ENCODE measurements at regions not wholly inside any gene's neighbourhood (a gene's known extent, or its start where the extent isn't known, plus 50 kb on each side); places are given as distances from the start of the nearest gene placed in this dataset.
"Not testable (repeated sequence)": the region's sequence is repeated elsewhere in the genome, so short reads cannot be mapped to it uniquely, and the experiment has no call there.

DNA sequence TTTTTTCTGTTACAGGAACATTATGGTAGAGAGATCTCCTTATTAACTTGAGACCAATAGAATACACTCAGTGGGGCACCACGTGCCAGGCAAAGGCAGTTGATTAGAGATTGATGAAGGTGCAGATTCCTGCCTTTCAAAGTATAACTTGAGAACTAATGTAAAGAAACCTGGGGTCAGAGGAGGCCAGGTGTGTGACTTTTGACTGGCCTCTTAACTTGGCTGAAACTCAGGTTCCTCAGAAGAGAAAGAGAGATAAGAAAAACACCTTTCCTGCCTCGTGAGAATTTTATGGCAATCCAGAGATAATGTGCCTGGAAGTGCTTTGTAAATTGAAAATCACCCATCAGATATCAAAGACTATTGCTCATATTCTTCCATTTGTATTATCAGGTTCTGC lies 110.7 kb upstream of the GZMB start:
- no peak for DNase-seq

DNA sequence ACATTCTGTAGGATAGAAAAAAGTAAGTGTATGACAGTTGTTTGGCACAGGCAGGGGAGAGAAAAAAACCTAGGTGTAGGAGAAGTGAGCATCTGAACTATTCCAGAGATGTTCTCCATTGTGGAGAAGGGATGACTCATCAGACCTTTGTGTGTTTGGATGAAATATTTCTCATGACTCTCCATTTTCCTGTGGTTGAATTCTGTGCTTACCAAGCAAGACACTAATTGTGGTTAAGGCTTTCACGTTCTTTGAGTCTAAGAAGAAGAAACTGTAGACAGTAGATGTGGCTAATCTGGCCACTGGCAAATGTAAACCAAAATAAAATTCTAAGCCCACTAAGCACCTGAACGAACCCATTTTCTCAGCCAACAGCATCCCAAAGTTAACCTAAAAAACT lies 107.9 kb upstream of the GZMB start:
- no peak for DNase-seq

DNA sequence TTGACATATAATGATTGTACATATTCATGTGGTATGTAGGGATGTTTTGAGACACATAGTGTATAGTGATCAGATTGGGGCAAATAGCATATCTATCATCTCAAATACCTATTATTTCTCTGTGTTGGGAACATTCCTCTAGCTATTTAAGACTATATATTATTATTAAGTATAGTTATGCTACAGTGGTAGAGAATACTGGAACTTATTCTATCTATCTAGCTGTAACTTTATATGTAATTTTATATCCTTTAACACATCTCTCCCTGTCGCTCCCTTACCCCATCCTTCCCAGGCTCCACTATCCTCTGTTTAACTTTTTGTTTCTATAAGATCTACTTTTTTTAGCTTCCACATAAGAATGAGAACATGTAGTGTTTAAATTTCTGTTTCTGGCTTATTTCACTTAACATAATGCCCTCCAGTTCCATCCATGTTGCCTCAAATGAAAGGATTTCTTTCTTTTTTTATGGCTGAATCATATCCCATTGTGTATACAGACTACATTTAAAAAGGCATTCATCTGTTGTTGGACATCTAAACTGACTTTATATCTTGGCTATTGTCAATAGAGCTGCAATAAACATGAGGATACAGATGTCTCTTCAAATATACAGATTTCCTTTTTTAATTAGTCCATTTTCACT lies 102.1 kb upstream of the GZMB start:
- no peak for DNase-seq

DNA sequence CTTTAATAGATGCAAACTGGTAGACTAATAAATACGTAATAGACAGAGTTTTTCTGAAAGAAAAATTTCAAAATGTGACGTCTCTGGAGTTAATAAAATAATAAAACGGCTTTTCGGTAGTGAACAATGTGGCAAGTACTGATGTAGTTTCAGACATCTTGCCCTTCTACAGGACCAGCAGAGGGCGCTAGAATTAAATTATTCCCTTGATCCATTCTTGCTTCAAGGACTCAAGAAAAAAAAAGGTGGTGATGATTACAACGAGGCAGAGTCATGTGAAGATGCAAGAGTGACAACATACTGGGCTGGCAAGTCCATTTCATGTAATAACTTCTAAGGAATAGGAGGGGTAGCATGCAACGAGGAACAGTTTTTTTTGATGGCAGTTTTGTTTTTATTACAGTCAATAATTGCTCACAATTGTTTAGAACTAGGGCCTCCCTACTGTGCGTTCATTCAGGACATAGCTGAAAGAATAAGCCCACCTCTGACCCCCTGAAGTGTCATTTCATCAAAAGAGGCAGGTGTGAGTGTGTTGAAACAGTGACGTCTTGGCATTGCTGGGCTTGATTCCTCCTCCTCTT lies 101.0 kb upstream of the GZMB start:
- DNase-seq = peak; percentile 16

DNA sequence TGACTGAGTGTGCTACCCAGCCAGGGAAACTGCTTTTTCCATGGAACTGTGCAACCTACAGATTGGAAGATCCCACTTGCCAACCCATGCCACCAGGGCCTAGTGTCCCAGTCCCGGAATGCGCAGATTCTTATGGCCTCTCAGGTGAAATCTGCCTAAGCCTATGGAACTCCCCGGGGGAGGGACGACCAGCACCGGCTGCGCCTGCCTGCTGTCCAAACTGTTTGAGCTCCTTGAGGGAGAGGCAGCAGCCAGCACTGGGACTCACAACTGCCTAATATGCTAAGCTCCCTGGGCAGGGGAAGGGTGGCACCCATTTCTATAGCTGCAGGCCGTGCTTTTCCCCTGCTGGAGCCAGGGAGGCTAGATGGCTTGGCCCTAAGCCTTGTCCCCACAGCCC lies 92.5 kb upstream of the GZMB start:
- DNase-seq = no peak

DNA sequence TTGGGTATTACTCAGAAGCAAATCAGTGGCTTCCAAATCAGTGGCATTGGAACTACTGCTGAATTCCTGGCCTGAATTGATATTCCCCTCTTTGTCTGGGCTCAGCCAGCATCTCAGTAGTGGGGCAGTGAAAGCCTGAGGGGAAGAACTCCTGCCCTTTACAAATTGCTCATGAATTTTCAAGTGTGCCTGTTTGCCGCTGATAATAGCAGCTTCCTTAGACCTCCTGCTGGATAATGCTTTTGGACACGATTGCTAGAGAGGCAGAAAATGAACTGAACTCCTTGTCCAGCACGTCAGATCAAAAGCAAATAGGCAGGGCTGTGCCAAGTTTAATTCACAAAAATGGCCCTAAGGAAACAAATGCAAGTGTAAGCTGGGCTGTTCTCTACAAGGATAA lies 91.3 kb upstream of the GZMB start:
- no peak for DNase-seq

DNA sequence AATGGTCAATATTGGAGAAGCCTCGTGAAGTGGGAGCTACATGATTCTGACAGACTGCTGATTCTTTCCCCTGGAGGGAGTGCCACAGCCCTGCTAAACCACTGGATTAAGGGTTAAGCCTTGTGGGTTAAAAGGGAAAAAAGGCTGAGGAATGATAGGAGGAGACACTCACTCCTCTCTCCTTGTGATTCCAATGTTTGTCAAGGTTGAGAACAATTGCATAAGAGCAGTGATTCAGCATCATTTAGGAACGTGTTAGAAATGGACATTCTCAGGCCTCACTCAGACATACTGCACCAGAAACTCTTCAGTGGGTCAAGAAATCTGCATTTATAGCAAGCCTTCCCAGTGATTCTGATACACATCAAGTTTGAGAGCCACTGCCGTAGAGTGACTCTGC lies 87.8 kb upstream of the GZMB start:
- DNase-seq = no peak

DNA sequence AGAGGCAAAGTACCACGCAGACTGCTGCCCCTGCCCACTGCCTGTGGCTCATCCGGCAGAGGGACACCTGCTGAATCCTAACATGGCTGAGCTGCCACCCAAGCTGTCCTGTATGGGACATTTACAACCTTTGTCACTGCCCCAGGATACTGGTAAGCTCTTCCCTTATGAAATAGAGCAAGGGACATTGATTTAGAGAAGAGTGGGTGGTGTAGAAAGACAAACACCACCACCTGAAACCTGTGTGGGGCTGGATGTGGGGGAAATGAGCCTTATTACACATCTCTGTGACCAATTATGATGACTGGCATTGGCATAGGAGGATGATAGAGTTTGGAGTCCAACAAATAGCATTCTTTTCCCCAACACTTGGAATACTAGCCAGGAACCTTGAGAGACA lies 81.2 kb upstream of the GZMB start:
- no peak for DNase-seq

DNA sequence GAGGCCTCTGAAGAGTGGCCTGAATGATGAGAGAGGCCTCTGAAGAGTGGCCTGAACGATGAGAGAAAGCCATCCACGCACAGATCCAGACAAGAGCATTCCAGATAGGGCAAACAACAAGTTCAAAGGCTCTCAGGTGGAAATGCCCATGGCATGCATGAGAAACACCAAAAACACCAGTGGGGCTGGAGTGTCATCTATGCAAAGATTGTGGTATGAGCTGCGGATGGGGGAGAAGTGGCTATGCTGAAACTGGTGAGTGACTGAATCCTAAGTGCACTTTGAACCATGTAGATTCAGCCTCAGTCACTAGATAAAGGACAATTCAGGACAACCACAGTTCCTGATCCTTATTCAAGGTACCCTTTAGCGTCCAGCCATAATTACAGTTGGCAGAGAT lies 79.4 kb upstream of the GZMB start:
- no peak for DNase-seq

DNA sequence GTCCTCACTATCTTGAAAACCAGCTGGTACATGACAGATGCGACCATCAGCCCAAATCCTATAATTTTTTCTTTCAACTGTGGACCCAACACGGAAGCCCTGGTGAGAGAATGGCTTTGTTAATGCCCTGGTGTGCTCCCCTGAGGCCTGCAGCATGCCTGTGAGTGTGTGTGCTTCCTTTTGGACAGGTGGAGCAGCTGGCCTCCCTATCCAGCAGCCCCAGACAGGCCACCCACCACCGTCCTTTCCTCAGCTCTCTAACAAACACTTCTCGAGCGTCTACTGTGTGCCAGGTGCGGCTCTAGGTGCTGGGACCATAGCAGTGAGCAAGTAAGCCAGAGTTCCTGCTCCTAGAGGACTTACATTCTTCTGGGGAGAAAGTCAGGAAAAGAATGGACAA lies 78.9 kb upstream of the GZMB start:
- DNase-seq = no peak

DNA sequence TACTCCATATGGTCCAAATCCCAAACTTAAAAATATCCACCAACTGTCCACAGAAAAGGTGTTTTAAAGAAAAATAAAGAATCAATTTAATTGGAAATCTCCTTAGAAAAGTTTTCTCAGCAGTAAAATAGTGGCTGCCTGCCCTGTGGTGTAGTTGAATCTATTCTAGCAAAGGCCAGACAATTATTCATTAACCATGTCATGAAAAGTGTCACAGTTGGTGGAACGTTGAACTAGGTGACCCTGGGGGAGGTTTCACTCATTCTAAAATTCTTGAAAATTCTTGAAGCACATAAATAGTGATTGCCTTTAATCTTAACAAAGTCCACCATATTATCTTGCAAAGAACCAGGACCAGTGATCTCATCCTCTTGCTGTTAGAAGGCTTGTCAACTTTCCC lies 78.4 kb upstream of the GZMB start:
- DNase-seq = no peak

DNA sequence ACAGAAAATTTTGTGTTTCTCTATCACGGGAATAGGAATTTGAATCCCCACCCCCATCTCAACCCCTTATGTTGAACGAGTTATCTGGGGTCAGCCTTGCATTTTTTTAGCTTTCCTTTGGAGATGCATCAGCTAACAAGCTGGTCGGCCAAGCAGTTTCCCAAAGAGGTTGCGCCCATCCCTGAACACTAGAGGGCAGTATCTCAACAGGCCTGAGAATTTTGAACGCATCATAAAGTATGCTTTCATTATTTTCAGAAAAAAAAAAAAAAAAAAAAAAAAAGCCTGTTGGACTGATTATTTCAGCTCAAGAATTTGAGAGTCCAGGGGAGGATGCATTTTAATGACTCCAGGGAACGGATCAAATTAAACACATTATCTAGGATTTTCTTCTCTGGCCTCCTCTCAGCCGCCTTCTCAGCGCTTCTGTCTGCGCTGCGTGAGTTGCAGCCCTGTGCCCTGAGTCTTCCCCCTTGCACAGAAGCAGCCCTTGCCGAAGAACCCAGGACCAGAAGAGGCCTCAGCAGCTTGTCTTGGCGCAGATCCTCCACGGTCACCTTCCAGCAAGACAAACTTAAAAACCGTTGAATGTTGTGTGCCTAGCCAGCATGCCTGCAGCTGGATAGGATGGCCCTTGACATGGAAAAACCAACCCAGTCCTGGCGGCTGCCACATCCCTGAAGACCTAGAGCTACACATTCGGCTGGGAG lies 76.6 kb upstream of the GZMB start:
- peak; percentile 57 for DNase-seq

DNA sequence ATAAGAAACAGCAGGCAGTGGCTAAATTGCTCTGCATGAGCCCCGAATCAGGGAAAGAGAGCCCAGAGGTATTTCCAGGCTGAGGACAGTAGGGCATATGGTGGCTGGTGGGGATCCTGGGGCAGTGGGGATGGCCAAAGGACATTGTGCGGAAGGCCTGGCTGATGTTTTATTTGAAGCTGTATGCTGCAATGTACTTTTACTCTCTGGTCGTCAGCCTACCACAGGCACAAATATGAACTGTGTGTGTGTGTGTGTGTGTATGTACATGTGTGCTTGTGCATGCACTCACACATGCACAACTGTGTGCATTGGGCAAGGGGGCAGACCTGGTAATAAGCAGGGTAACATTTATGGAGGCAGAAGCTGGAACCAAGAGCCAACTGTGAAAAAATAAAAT lies 74.7 kb upstream of the GZMB start:
- DNase-seq = no peak

DNA sequence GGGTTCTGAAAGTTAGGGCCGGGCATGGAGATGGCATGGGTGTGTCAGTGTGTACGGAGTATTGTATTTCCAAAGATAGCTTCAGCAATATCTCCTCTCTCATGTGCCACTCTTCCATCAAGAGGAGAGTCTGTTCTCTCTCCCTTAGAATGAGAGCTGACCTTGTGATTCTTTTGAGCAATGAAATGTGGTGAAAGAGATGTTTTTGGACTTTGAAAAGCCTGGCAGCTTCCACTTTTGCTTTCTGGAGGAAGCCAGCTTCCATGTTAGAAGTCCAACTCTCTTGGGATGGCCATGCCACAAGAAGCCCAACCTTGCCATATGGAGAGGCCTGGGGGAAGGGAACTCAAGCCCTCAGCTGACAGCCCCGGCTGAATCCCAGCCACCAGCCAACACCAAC lies 72.4 kb upstream of the GZMB start:
- no peak for DNase-seq

DNA sequence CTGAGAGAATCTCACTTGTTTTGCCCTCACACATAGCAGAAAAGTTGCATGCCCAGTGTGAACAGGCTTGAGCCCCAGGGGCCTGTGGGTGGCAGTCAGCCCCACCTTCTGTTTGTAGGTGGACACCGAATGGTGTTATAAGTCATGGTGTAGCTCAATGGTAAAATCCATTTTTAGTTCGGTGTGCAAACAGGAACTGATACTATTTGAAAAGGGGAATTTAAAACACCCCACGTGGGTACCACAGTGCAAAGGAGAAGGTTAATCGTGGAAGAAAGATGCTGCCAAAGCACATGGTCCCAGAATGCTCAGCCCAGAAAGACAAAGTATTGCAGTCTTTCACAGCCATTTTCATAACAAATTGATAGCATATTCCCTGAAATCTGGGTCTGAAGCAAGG lies 71.8 kb upstream of the GZMB start:
- DNase-seq = no peak

DNA sequence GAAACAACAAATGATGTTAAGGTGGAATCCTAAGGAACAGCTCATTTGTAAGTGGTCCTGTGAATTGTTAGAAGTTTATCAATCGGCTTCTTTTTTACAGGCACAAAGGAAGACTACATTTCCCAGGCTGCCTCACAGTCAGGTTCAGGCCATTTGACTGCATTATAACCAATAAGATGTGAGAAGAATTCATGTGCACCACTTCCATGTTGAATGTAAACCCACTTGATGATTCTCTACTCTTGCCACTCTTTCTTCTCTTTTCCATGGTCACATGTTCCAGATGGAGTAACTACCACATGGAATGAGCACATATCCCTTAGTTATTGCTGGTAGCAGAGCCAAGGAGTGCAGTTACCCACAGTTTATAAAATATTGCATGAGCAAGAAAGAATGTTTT lies 67.1 kb upstream of the GZMB start:
- no peak for DNase-seq

DNA sequence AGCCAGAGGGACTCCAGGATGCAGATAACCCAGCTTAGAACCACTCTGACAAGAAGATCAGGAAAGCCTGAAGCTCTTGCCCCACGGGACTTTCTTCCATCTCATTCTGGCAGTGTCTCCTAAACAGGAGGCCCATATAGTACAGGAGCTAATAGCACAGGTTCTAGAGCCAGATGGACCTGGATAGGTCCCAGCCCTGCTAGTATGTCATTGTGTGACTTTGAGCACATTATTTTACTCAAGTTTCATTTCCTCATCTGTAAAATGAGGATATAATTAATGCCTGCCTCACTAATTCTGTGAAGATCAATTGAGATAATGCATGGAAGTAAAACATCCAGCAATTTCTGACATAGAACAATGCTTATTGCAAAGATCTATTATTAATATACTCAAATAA lies 66.5 kb upstream of the GZMB start:
- no peak for DNase-seq

DNA sequence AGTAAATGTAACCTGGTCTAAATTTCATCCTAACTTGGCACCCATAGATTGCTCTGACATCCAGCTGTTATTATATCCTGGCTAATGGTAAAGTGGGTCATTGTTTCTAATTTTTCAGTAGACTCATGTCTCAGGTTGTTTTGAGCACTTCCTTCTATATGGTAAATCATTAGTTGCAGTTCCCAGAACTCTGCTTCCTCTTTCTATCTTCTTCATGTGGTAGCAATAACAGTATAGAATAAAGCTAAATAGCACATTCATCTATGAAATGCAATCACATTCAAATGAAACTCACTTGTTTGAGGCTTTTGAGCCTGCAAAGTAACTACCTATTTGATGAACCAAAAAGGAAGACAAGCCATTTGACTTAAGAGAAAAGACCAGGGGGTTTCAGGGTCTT lies 65.1 kb upstream of the GZMB start:
- no peak for DNase-seq

DNA sequence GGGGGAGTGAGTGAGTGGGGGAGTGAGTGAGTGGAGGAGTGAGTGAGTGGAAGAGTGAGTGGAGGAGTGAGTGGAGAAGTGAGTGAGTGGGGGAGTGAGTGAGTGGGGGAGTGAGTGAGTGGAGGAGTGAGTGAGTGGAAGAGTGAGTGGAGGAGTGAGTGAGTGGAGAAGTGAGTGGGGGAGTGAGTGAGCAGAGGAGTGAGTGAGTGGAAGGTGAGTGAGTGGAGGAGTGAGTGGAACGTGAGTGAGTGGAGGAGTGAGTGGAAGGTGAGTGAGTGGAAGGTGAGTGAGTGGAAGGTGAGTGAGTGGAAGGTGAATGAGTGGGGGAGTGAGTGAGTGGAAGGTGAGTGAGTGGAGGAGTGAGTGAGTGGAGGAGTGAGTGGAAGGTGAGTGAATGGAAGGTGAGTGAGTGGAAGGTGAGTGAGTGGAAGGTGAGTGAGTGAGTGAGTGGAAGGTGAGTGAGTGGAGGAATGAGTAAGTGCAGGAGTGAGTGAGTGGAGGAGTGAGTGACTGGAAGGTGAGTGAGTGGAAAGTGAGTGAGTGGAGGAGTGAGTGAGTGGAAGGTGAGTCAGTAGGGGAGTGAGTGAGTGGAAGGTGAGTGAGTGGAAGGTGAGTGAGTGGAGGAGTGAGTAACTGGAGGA lies 62.4 kb upstream of the GZMB start:
- DNase-seq = not testable (repeated sequence)

DNA sequence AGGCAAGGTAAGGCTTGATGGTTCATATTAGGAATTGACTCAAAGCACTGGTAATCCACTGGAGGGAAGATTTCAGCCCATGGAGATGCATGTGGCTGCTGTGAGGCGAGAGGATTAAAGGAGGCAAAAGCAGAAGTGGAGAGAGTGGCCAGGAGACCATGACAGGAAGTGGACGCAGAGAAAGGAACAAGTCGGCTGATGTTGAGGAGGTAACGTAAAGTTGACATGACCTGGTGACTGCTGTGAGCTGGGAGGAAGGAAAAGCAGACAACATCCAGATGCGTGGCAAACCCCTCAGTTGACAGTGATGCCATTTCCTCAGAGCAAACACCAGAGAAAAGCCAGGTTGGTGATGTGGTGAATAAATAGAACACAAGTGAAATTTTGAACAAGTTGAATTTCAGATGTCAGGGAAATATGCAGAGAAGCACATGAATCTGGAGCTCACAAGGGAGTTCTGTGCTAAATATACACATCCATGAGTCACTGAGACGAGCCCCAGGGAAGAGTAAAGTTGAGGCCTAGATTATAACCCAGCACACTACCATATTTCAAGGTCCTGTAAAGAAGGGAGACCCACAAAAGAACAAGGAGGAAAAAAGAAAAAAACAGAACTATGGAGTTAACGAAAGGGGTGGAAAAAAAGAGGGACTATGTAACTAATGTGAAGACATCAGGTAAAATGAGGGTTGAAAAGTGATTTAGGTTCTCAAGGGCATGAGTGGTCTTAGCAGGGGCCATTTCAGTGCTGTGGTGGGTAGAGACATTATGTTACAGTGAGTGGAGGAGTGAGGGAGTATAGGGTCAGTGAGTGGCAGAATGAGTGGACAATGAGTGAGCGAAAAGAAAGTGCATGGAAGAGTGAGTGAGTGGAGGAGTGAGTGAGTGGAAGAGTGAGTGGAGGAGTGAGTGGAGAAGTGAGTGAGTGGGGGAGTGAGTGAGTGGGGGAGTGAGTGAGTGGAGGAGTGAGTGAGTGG lies 61.6 kb upstream of the GZMB start:
- DNase-seq = no peak

DNA sequence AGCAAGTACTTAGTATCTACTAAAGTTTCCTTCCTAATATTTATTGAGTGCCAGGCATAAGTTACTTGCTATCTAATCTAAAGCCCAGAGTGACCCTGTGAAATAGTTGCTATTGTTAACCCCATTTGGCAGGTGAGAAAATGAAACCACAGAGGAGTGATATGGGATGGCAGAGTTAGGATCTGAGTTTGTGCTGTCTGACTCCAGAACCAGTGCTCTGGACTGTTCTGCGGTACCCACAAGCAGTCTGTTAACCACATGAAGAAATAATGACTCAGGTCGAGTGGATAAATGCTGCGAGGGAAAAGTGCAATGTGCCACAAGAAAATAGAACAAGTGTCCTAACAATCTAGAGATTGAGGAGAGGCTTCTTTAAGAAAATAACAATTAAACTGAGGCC lies 60.7 kb upstream of the GZMB start:
- no peak for DNase-seq

DNA sequence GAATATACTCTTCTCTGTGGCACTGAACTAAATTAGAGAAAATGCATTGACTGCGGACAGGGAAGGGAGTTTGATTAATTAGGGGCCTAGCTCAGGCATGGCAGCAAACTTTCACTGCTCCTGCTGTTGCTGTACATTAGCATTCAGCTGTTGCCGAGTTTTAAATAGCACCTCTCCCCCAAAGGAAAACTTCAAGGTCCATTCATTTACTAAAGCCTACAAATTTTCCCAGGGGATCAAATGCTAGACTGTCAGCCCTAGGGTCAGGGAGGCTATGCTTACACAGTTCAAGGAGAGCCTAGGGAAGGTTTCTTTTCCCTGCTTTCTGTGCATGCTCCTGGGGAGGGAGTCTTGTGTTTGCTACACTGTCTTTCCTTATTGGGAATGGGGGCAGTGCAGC lies 60.0 kb upstream of the GZMB start:
- no peak for DNase-seq

DNA sequence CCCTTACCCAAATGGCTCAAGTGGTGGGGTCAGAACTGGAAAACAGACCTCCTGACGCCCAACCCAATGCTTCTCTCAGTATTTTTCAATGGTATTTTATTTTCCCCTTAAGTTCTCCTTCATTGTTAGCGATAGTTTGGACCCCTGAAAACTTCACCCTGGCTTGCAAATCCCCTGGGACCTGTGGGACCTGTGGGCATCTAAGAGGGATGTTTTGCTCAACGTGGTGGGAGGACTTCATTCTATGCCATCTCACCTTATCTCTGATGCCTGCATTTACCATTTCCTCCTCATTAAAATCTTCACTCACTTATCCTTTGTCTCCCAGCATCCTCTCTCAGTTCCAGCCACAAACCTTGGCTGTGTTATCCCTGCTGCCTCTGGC lies 59.4 kb upstream of the GZMB start:
- DNase-seq = no peak

All from CD4-positive, alpha-beta T cell treated with Interleukin-17A for 4 hours (primary cell).